Transverse colon (tissue), 4 donors: ENCODE measurements at regions not wholly inside any gene's neighbourhood (a gene's known extent, or its start where the extent isn't known, plus 50 kb on each side); places are given as distances from the start of the nearest gene placed in this dataset.
"Not testable (repeated sequence)": the region's sequence is repeated elsewhere in the genome, so short reads cannot be mapped to it uniquely, and the experiment has no call there.

Experiments used
- DNase-seq: peaks from one replicate; pipeline ENCODE4 v3.0.0-alpha.2; 2019
- H3K27ac ChIP-seq, 4 donors: fragments of 200-600 bp; sonication (generic); 2 replicates each; pipeline ENCODE4 v1.5.1; 2016 to 2018; ENCODE audit warnings: inconsistent platforms in 4 of 4
- H3K27me3 ChIP-seq: fragments of 200-600 bp; sonication (generic); 2 replicates; pipeline ENCODE4 v1.5.1; 2017; ENCODE audit warnings: inconsistent platforms
- H3K36me3 ChIP-seq, 4 donors: fragments of 200-600 bp; sonication (generic); 2 replicates each; pipeline ENCODE4 v1.5.1; 2017 to 2019; ENCODE audit warnings: inconsistent platforms in 4 of 4
- H3K4me1 ChIP-seq, 4 donors: fragments of 200-600 bp; sonication (generic); 2 replicates each; pipeline ENCODE4 v1.5.1; 2017 to 2020; ENCODE audit warnings: inconsistent platforms in 4 of 4
- H3K4me3 ChIP-seq, 4 donors: fragments of 200-600 bp; sonication (generic); 1 replicate in 1 of 4; 2 replicates in 3 of 4; pipeline versions ENCODE4 v1.5.1 to v1.6.1; 2017 to 2019; ENCODE audit warnings: inconsistent platforms in 4 of 4
- H3K9me3 ChIP-seq, 2 donors: fragments of 200-600 bp; sonication (generic); 2 replicates each; pipeline ENCODE4 v1.5.1; 2017 to 2019; ENCODE audit warnings: inconsistent platforms in 2 of 2
- CTCF ChIP-seq, 5 experiments: fragments of 200-600 bp in 3 of 5; fragments of 450-650 bp in 2 of 5; sonication (generic) in 3 of 5; IDR thresholded peaks; 1 replicate in 2 of 5; 2 replicates in 3 of 5; pipeline ENCODE4 v1.5.1; 2016 to 2017; ENCODE audit warnings: antibody characterized with exemption in 5 of 5, inconsistent platforms in 3 of 5, mild to moderate bottlenecking in 2 of 5, moderate library complexity in 1 of 5
- EP300 ChIP-seq: sonication (generic); formaldehyde crosslinking; IDR thresholded peaks from one replicate; pipeline ENCODE4 v1.6.1; 2017; ENCODE audit warnings: antibody characterized with exemption, low read depth
- POLR2A ChIP-seq: fragments of 450-650 bp; IDR thresholded peaks from one replicate; pipeline ENCODE4 v1.6.1; 2016; ENCODE audit warnings: antibody characterized with exemption, mild to moderate bottlenecking, moderate library complexity
- POLR2AphosphoS5 ChIP-seq, 3 donors: sonication (generic); formaldehyde crosslinking; IDR thresholded peaks; one replicate each; pipeline ENCODE4 v1.6.1; 2016; ENCODE audit warnings: antibody characterized with exemption in 3 of 3
- WGBS, 2 donors: methylation state at CpG; one replicate each; pipeline ENCODE4 v1.1.5; 2018; ENCODE audit warnings: low coverage in 1 of 2; 5-methylcytosine and 5-hydroxymethylcytosine counted together
- in situ Hi-C, 4 donors: fragments of 200-750 bp; cut with MboI; loops; one replicate each; pipeline versions ENCODE4 v1.15.0 to v1.15.1; 2017; ENCODE audit warnings: low sequenced_read_pairs in 3 of 4, low pct_ligation_motif_present in 1 of 4, low pct_unique_long_range_greater_than_20kb in 1 of 4
- intact Hi-C: fragments of 100-400 bp; cut with DNase I; formaldehyde crosslinking; loops from one replicate; pipeline ENCODE4 v1.15.1; 2023; ENCODE audit warnings: low total_unique reads

GRCh38 chr16:26715969-26716368 lies 350.8 kb upstream of the C16orf82 start:
- DNase-seq = no peak
- intact Hi-C loops = no loop called here
- in situ Hi-C loops = no loop called here
- H3K27ac ChIP-seq = no peak overlapping the region
- no peak overlapping the region for H3K4me3 ChIP-seq
- TF ChIP-seq CTCF (IDR thresholded peaks at IDR 0.05) (no peak), POLR2A (no peak), POLR2AphosphoS5 (IDR thresholded peaks at IDR 0.05) (no peak), EP300 (no peak)
- 69 to 86% methylated on average over 1 of the region's 1 CpG for WGBS, 2 donors
- H3K36me3 ChIP-seq = no peaks in the 10 kb centered on the region
- no peaks in the 10 kb centered on the region for H3K9me3 ChIP-seq
- no peaks in the 10 kb centered on the region for H3K4me1 ChIP-seq
- H3K27me3 ChIP-seq = no peaks in the 10 kb centered on the region

DNA sequence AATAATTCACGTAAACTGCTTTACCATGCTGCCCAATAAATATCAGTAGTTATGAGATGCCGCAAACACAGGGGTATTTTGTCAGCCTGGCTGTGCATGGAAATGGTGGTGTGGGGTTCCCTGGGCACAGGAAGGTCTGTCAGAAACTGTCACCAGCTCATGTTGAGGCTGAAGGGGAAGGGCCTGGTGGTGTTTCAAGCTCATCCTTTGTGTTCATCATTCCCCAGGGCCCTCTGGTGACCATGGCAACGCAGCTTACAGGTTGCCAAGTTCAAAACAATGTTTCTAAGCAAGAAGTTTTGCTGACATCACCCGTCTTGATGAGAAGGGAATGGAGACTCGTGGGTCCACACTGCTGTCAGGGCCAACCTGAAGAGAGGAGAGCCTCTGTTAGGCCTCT lies 348.9 kb upstream of the C16orf82 start:
- intact Hi-C loops = no loop called here
- WGBS, 2 donors = 33 to 59% methylated on average over 2 to 5 of the region's 5 CpGs
- no peak for TF ChIP-seq POLR2AphosphoS5 (IDR thresholded peaks at IDR 0.05)
- no peak for TF ChIP-seq CTCF (IDR thresholded peaks at IDR 0.05)
- TF ChIP-seq EP300 = no peak
- TF ChIP-seq POLR2A = no peak
- Histone ChIP-seq H3K4me1 (no peaks in the 10 kb centered on the region), H3K9me3 (no peaks in the 10 kb centered on the region), H3K27ac (no peak overlapping the region), H3K27me3 (no peaks in the 10 kb centered on the region), H3K4me3 (no peak overlapping the region), H3K36me3 (no peaks in the 10 kb centered on the region)
- in situ Hi-C loops = no loop called here
- DNase-seq = no peak

DNA sequence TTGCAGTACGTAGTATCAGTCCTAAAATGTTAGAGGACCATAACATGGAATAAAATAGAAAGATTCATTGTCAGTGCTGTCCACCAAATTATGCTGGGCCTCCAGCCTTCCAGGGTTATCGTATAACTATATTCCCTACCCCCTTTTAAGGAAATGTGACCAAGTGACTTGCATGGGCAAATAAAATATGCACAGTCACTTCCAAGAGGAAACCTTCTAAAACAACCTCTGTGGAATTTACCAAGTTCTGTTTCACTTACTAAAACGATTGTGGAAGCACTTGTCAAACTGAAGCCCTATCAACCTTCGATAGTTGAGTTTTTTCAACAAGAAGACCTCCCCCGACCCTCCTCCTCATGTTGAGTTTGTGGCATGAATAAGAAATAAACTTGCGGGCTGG lies 345.4 kb upstream of the C16orf82 start:
- no peaks in the 10 kb centered on the region for H3K9me3 ChIP-seq
- DNase-seq = no peak
- TF ChIP-seq EP300 (no peak), POLR2A (no peak), POLR2AphosphoS5 (IDR thresholded peaks at IDR 0.05) (no peak), CTCF (IDR thresholded peaks at IDR 0.05) (no peak)
- intact Hi-C loops = no loop called here
- H3K27ac ChIP-seq = no peak overlapping the region
- no peaks in the 10 kb centered on the region for H3K27me3 ChIP-seq
- in situ Hi-C loops = no loop called here
- H3K36me3 ChIP-seq = no peaks in the 10 kb centered on the region
- no peaks in the 10 kb centered on the region for H3K4me1 ChIP-seq
- H3K4me3 ChIP-seq = no peak overlapping the region
- WGBS, 2 donors = 79 to 85% methylated on average over 6 of the region's 6 CpGs

GRCh38 chr16:26721957-26722356 lies 344.8 kb upstream of the C16orf82 start:
- in situ Hi-C loops = not testable (repeated sequence)
- WGBS, 2 donors = 98 to 100% methylated on average over 1 to 3 of the region's 3 CpGs

DNA sequence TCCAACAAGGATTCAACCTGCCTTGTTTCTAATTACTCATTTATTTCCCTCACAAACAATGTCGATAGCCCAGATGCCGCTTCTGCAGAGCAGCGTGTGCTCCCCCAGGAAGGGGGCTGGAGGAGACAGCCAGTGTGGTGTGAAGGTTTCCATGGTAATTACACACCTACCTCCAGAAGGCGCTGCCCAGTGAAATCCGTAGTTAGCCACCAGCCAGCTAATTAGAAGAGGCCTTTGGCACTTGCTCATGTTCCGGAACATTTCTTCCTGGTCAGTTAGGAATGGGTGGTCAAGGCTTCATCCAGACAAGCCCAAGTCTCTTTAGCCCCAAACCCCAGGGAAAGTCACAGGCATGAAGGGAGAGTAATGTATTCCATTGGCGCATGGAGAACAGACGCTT lies 342.5 kb upstream of the C16orf82 start:
- in situ Hi-C loops = no loop called here
- no peak for TF ChIP-seq POLR2AphosphoS5 (IDR thresholded peaks at IDR 0.05)
- TF ChIP-seq EP300 = no peak
- TF ChIP-seq POLR2A = no peak
- TF ChIP-seq CTCF (IDR thresholded peaks at IDR 0.05) = no peak
- no peaks in the 10 kb centered on the region for H3K27me3 ChIP-seq
- H3K9me3 ChIP-seq = no peaks in the 10 kb centered on the region
- no peak overlapping the region for H3K27ac ChIP-seq
- 53 to 69% methylated on average over 3 to 8 of the region's 8 CpGs for WGBS, 2 donors
- H3K4me1 ChIP-seq = no peaks in the 10 kb centered on the region
- no peak overlapping the region for H3K4me3 ChIP-seq
- no peak for DNase-seq
- no peaks in the 10 kb centered on the region for H3K36me3 ChIP-seq
- intact Hi-C loops = no loop called here

More at GRCh38 chr16:26721957-26722356, 344.8 kb upstream of the C16orf82 start:
- H3K36me3 ChIP-seq, H3K27me3 ChIP-seq, H3K4me3 ChIP-seq, intact Hi-C loops, H3K27ac ChIP-seq, H3K9me3 ChIP-seq, DNase-seq, H3K4me1 ChIP-seq: not testable (repeated sequence)
